ENCODE measurements at regions not wholly inside any gene's neighbourhood (a gene's known extent, or its start where the extent isn't known, plus 50 kb on each side); places are given as distances from the start of the nearest gene placed in this dataset.
"Not testable (repeated sequence)": the region's sequence is repeated elsewhere in the genome, so short reads cannot be mapped to it uniquely, and the experiment has no call there.

DNA sequence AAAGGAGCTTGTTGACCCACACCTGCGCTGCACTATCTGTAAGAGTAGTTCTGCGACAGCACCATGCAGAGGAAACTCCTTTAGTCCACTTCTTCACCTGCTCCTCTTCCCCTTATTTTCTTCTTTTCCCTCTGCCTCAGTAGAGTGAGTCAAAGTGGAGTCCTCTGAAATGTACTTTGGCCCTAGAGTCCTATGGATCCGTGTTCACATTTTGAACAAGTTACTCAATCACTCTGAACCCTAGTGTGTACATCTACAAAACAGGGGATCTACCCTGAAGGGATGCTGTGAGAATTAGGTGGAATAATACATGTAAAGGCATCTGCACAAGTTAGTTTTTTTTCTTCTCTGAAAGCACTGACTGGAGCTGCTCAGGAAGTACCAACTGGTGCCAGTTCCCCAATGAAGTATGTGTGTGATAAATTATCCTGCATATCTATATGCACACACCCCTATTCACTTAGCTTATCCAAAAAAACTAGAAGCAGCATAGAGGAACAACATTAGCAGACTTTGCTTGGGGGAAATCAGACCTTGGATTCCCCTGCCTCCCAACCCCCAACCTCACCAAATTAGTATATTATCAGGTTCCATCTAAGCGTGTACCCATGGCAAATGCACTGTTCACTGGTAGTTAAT lies 118.5 kb upstream of the FAM9C start:
- in situ Hi-C loops (cut with HindIII; ENCODE audit: low pct_ligation_motif_present, low pct_unique_long_range_greater_than_20kb, low sequenced_read_pairs), result no loop called here
- DNase-seq, result no peak

DNA sequence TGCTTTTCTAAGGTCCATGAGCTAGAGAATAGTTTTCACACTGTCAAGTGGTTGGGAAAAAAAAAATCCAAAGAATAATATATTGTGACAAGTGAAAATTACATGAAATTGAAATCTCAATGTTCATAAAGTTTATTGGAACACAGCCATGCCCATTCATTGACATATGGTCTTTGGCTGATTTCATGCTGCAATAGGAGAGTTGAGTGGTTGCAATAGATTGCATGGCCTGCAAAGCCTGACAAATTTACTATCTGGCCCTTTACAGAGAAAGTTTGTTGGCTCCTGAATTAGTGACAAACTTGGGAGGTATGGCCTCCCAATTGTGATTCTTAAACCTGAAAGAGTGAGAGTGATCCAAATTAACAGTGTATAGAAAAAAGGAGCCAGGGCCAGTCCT lies 115.5 kb upstream of the FAM9C start:
- in situ Hi-C loops (cut with HindIII; ENCODE audit: low pct_ligation_motif_present, low pct_unique_long_range_greater_than_20kb, low sequenced_read_pairs), result no loop called here
- no peak for DNase-seq

GRCh38 chrX:13158911-13159310 lies 114.5 kb upstream of the FAM9C start:
- DNase-seq, result no peak
- in situ Hi-C loops (cut with HindIII; ENCODE audit: low pct_ligation_motif_present, low pct_unique_long_range_greater_than_20kb, low sequenced_read_pairs), result no loop called here

- DNase-seq; in situ Hi-C loops (cut with HindIII; ENCODE audit: low pct_ligation_motif_present, low pct_unique_long_range_greater_than_20kb, low sequenced_read_pairs): not testable (repeated sequence)
Measured at GRCh38 chrX:13155550-13155949, 111.1 kb upstream of the FAM9C start.

DNA sequence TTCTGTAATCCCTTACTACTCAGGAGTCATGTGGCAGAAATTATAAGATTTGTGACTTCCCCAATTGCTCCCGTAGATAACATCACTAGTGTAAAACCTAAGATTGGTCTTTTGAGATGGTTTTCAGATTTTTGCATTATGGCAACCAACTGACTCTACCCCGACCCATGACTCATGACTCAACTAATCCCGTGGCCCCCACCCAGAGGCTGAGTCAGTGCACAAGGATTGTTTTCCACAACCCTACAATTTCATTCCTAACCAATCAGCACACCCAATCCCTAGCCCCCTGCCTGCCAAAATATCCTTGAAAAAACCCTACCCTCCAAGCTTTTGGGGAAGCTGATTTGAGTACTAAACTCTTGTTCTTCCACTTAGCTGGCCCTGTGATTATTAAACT lies 109.4 kb upstream of the FAM9C start:
- DNase-seq, result no peak
- in situ Hi-C loops (cut with HindIII; ENCODE audit: low pct_ligation_motif_present, low pct_unique_long_range_greater_than_20kb, low sequenced_read_pairs), result no loop called here

- DNase-seq, result no peak
- in situ Hi-C loops (cut with HindIII; ENCODE audit: low pct_ligation_motif_present, low pct_unique_long_range_greater_than_20kb, low sequenced_read_pairs), result no loop called here
Measured at GRCh38 chrX:13152518-13153185, 108.2 kb upstream of the FAM9C start.

- in situ Hi-C loops (cut with HindIII; ENCODE audit: low pct_ligation_motif_present, low pct_unique_long_range_greater_than_20kb, low sequenced_read_pairs), result no loop called here
- DNase-seq, result no peak
Measured at GRCh38 chrX:13151828-13152517, 107.6 kb upstream of the FAM9C start.

DNA sequence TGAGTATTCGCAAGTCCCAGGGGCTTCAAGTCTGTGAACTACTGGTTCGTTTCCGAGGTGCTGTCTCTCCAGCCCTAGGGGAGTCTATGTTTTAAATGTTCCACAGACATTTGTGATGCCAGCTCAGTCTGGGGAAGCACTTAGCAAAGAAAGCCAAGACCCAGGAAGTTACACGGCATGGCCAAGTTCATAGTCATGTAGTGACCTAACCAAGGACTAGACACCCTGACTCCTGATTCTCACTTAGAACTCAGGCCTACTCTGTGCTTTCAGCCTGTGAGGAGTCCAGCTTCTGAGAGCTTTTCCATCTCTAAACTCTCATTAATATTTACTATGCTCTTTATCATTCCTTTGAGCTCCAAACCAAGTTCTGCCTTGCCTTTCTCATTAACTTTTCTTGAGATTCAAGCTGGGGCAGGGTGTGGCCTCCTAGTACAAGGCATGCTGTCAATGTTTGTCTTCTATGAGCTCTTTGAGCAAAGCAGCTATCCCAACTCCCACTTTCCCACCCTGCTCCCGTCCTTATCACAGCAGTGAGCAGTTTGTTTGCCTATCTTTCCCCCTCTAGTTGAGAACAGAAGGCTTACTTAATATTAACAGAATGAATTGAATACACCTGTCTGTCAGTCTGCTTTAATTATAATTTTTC lies 105.4 kb upstream of the FAM9C start:
- in situ Hi-C loops (cut with HindIII; ENCODE audit: low pct_ligation_motif_present, low pct_unique_long_range_greater_than_20kb, low sequenced_read_pairs), result no loop called here
- DNase-seq, result no peak

- DNase-seq, result no peak
- in situ Hi-C loops (cut with HindIII; ENCODE audit: low pct_ligation_motif_present, low pct_unique_long_range_greater_than_20kb, low sequenced_read_pairs), result no loop called here
Measured at GRCh38 chrX:13147733-13148132, 103.3 kb upstream of the FAM9C start.

DNA sequence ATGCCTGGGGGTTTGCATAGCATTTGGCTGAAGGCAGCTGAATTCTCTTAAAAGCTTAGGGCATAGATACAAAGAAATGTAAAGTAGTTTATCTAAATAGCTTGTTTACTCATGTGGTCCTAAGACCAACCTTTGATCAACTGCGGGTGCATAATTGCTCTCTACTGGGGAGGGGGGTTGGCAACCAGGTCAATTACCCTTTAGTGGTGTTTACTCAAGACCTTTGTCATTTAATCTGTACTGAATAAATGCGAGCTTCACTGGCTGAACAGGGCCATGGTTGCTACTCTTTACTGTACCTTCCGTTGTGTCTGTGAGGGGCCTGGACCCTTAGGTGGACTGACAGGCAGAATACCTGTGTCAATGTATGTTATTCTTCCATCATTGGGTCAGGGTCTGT lies 102.7 kb upstream of the FAM9C start:
- DNase-seq, result no peak
- in situ Hi-C loops (cut with HindIII; ENCODE audit: low pct_ligation_motif_present, low pct_unique_long_range_greater_than_20kb, low sequenced_read_pairs), result no loop called here

DNA sequence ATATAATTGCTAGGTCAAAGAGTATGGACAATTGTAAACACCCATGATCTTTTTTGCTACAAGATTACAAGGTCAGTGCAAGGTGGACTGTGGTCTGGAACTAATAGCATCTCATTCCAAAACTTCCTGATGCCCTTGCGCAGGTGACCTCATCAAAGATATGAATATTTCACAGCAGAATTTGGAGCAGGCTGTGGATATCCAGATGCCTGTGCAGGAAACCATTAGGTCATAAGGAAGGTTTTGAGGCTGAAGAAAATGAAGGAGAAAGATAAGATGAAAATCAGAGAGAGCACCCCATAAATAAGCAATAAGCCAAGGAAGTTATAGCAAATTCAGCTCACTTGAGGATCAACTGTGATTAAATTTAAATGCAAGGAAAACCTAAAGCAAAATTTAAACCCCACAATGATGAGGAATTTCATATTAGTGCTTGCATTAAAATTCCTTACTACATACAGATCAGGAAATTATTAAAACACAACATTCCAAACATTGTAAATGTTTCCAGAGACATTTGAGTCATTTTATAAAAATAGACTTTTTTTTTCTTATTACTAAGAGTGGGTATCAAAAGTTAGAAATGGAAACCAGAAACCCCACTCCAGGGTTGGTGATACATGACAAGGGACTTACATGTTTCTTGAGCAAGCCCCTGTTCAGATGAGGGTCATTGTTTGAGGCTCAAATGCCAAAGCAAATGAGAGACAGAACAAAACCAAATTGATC lies 100.7 kb upstream of the FAM9C start:
- no peak for DNase-seq

GRCh38 chrX:13142891-13143290 lies 98.5 kb upstream of the FAM9C start:
- in situ Hi-C loops (cut with HindIII; ENCODE audit: low pct_ligation_motif_present, low pct_unique_long_range_greater_than_20kb, low sequenced_read_pairs), result no loop called here
- DNase-seq, result no peak

More for the DNA sequence above, 100.7 kb upstream of the FAM9C start:
- in situ Hi-C loops (cut with HindIII; ENCODE audit: low pct_ligation_motif_present, low pct_unique_long_range_greater_than_20kb, low sequenced_read_pairs), result no loop called here

GRCh38 chrX:13140007-13140406 lies 95.6 kb upstream of the FAM9C start:
- in situ Hi-C loops (cut with HindIII; ENCODE audit: low pct_ligation_motif_present, low pct_unique_long_range_greater_than_20kb, low sequenced_read_pairs), result no loop called here
- DNase-seq, result no peak

- DNase-seq, result no peak
Measured at GRCh38 chrX:13131396-13132137, 87.1 kb upstream of the FAM9C start.

GRCh38 chrX:13130816-13131215 lies 86.4 kb upstream of the FAM9C start:
- in situ Hi-C loops (cut with HindIII; ENCODE audit: low pct_ligation_motif_present, low pct_unique_long_range_greater_than_20kb, low sequenced_read_pairs), result no loop called here
- DNase-seq, result no peak

More at GRCh38 chrX:13131396-13132137, 87.1 kb upstream of the FAM9C start:
- in situ Hi-C loops (cut with HindIII; ENCODE audit: low pct_ligation_motif_present, low pct_unique_long_range_greater_than_20kb, low sequenced_read_pairs), result no loop called here

GRCh38 chrX:13128104-13128503 lies 83.7 kb upstream of the FAM9C start:
- DNase-seq, result no peak
- in situ Hi-C loops (cut with HindIII; ENCODE audit: low pct_ligation_motif_present, low pct_unique_long_range_greater_than_20kb, low sequenced_read_pairs), result no loop called here

DNA sequence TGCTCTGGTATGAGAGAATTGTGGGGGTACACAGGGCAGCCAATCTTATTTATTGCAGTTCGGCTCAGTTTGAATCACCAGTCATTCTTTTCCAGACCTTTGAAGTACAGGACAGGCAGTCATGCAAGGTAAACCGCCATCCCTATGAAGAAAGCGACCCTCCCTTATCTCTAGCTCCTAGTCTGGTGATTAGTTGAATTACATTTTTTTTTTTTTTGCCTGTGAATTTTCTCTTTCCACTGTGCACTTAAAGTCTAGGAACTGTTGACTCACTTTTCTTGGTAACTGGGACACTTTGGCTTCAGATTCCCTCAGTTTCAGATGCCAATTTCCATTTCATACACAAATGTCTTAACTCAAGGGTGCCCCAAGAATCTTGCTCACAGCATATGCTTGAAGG lies 82.4 kb upstream of the FAM9C start:
- DNase-seq, result no peak
- in situ Hi-C loops (cut with HindIII; ENCODE audit: low pct_ligation_motif_present, low pct_unique_long_range_greater_than_20kb, low sequenced_read_pairs), result no loop called here

- in situ Hi-C loops (cut with HindIII; ENCODE audit: low pct_ligation_motif_present, low pct_unique_long_range_greater_than_20kb, low sequenced_read_pairs), result no loop called here
- DNase-seq, result no peak
Measured at GRCh38 chrX:13125188-13125587, 80.8 kb upstream of the FAM9C start.

All from ACHN (cell line).